ENCODE measurements at regions not wholly inside any gene's neighbourhood (a gene's known extent, or its start where the extent isn't known, plus 50 kb on each side); places are given as distances from the start of the nearest gene placed in this dataset.
"Not testable (repeated sequence)": the region's sequence is repeated elsewhere in the genome, so short reads cannot be mapped to it uniquely, and the experiment has no call there.

DNA sequence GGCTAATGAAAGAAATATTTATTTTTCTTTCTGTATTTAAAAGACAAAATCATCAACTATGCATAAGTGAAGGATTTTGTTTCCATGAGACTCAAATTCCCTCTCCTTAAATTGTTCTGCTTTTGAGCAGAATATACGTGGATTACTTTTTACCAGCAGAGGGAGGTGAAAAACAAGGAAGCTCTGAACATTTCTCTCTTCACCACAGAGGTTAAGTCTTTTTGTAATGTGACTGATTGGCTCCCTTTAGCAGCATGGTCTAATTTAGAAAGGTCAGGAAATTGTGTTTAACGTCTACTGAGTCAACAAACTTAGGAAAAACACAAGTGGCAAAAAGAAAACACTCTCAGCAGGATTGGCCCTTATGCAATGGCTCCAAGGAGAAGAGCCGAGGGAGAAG lies 55.1 kb upstream of the F9 start:
- no peak for DNase-seq (ENCODE audit: low spot score)

DNA sequence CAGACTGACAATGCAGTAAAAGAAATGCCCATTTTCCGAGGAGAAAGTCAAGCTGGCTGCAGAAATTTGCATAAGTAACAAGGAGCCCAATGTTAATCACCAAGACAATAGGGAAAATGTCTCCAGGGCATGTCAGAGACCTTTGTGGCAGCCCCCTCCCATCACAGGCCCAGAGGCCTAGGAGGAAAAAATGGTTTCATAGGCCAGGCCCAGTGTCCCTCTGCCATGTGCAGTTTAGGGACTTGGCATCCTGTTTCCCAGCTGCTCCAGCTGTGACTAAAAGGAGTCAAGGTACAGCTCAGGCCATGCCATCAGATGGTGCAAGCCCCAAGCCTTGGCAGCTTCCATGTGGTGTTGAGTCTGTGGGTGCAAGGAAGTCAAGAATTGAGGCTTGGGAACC lies 68.6 kb upstream of the F9 start:
- not testable (repeated sequence) for DNase-seq (ENCODE audit: low spot score)

GRCh38 chrX:139454743-139455142 lies 75.8 kb upstream of the F9 start:
- DNase-seq (ENCODE audit: low spot score) = no peak

- no peak for DNase-seq (ENCODE audit: low spot score)
Measured at GRCh38 chrX:139448996-139449395, 81.5 kb upstream of the F9 start.

DNA sequence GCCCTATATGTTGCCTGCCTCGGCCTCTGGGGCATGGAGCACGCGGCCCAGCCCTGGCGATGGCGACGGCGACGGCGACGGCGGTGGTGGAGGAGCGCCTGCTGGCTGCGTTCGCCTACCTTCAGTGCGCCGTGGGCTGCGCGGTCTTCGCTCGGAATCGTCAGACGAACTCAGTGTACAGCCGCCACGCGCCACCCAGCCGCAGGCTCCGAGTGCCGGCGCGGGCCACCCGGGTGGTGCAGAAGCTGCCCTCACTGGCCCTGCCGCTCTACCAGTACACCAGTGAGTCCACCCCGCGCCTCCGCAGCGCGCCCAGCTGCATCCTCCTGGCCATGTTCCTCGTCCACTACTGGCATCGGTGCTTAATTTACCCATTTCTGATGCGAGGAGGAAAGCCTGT lies 83.7 kb upstream of the F9 start:
- DNase-seq (ENCODE audit: low spot score) = no peak

DNA sequence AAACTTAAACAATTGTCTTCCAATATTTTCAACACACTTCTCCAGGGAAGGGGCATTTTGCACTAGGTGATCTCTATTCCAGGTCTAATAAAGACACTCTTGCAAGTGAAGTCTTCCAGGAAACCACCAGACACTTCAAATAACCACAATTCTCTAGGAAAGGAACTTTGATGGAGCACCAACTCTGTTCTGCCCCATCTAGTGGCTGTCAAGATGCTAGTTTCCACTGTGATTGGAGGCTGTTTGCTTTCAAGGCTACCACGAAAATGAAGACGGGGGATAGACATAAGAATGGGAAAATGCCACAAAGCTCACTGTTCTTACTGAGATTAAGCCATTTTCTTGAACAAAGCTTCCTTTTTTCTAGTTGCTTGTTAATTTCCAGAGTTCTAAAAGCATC lies 100.6 kb upstream of the F9 start:
- DNase-seq (ENCODE audit: low spot score) = no peak

- DNase-seq (ENCODE audit: low spot score) = no peak
Measured at GRCh38 chrX:139423186-139423585, 107.4 kb upstream of the F9 start.

GRCh38 chrX:139398258-139398657 lies 132.3 kb upstream of the F9 start:
- not testable (repeated sequence) for DNase-seq (ENCODE audit: low spot score)

- no peak for DNase-seq (ENCODE audit: low spot score)
Measured at GRCh38 chrX:139388254-139388653, 142.3 kb upstream of the F9 start.

- no peak for DNase-seq (ENCODE audit: low spot score)
Measured at GRCh38 chrX:139382529-139382928, 148.0 kb upstream of the F9 start.

DNA sequence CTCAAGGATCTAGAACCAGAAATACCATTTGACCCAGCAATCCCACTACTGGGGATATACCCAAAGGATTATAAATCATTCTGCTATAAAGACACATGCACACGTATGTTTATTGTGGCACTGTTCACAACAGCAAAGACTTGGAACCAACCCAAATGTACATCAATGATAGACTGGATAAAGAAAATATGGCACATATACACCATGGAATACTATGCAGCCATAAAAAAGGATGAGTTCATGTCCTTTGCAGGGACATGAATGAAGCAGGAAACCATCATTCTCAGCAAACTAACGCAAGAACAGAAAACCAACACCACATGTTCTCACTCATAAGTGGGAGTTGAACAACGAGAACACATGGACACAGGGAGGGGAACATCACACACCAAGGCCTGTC lies 154.0 kb upstream of the F9 start:
- not testable (repeated sequence) for DNase-seq (ENCODE audit: low spot score)

DNA sequence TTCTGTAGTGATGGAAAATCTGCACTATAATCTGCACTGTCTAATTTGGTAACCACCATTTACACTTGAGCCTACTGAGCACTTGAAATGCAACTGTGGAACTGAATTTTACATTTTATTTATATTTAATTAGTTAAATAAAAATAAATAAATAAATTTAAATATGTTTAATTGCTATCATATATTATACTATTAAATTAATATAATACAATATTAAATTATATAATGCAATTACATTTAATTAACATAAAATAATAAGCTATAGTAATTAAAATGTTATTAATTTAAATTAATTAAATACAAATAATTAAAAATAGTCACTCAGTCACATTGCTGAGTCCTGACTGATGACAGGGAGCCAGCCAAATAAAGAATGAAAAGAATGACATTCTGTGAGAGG lies 170.2 kb upstream of the F9 start:
- no peak for DNase-seq (ENCODE audit: low spot score)

DNA sequence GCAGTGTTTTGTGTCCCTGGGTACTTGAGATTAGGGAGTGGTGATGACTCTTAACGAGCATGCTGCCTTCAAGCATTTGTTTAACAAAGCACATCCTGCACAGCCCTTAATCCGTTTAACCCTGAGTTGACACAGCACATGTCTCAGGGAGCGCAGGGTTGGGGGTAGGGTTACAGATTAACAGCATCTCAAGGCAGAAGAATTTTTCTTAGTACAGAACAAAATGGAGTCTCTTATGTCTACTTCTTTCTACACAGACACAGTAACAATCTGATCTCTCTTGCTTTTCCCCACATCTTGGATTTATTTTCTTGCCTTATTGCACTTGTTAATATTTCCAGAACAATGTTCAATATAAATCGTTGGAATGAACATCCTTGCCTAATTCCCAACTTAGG lies 187.9 kb upstream of the F9 start:
- not testable (repeated sequence) for DNase-seq (ENCODE audit: low spot score)

GRCh38 chrX:139341855-139342593 lies 188.5 kb upstream of the F9 start:
- DNase-seq (ENCODE audit: low spot score) = not testable (repeated sequence)

DNA sequence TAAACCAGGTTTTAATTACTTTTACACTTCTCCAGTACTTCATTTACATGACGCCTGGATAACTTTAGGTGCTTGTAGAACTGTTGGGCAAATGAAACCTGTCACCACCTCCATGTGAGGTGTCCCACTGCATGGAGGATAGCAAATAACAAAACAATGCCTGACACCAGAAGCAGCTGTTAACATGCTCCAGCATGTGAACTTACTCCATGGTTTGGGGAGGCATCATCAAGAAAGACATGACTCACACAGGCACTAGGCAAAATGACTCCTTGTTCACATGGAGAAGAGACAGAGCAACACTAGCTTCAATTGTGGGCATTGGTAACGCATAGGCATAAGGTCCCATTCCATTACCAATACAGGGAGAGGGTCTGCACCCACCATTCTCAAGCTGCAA lies 198.1 kb upstream of the F9 start:
- no peak for DNase-seq (ENCODE audit: low spot score)

DNA sequence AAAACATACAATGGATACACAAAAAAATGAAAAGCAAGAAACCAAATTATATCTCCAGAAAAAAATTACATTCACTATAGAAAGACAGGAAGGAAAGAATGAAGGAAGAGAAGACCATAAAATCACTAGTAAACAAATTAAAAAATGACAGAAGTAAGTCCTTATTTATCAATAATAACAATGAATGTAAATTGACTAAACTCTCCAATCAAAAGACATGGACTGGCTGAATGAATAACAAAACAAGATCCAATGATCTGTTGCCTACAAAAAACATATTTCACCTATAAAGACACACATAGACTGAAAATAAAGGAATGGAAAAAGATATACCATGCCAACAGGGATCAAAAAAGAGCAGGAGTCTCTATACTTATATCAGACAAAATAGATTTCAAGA lies 203.2 kb upstream of the F9 start:
- DNase-seq (ENCODE audit: low spot score) = no peak

DNA sequence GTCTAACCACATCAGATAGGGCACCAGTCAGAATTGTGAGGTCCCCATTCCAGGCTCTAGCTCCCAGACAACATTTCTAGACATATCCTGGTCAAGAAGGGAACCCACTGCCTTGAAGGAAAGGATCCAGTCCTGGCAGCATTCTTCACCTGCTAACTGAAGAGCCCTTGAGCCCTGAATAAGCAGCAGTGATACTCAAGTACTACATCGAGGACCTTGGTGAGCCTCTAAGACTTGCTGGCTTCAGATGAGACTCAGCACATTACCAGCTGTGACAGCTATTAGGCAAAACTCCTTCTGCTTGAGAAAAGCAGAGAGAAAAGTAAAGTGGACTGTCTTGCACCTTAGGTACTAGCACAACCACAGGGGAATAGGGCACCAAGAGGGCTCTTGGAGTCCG lies 205.8 kb upstream of the F9 start:
- no peak for DNase-seq (ENCODE audit: low spot score)

GRCh38 chrX:139320661-139321354 lies 209.7 kb upstream of the F9 start:
- DNase-seq (ENCODE audit: low spot score) = not testable (repeated sequence)

- not testable (repeated sequence) for DNase-seq (ENCODE audit: low spot score)
Measured at GRCh38 chrX:139306675-139307074, 223.9 kb upstream of the F9 start.

- no peak for DNase-seq (ENCODE audit: low spot score)
Measured at GRCh38 chrX:139304471-139304870, 226.1 kb upstream of the F9 start.

DNA sequence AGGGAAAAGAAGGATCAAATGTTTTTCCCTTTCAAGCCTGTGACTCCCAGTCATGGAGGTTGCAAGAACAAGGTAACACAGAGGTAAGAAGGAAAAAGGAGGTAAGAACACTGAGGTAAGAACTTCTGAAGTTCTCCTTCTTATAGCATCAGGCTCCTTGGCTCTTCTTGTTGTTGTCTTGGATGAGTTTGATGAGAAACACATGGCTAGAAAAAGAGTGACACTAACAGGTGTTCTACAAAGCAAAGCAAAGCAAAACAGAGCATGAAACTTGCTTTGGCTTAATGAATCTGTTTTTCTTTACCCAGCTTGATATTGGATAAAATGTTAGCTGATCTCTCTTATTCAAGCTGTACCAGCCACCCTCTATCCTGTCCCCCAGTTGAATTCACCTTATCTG lies 231.2 kb upstream of the F9 start:
- no peak for DNase-seq (ENCODE audit: low spot score)

- DNase-seq (ENCODE audit: low spot score) = no peak
Measured at GRCh38 chrX:139298437-139298836, 232.1 kb upstream of the F9 start.

- no peak for DNase-seq (ENCODE audit: low spot score)
Measured at GRCh38 chrX:139297638-139298037, 232.9 kb upstream of the F9 start.

DNA sequence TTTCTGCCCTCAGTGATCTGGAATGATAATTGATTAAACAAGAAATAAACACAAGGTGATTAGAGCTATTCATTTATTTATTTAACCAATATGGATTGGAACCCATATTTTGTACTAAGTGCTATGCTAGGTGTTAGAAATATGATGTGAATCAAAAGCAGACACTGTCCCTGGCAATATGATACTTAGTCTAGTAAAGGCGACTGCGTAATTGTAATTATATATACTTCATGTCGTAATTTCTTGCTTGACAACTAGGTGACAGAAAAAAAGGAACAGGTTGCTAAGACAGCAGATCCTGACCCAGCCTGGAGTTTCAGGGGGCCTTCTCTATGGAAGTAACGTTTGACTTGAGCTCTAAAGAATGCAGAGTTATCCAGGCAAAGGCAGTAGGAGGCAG lies 236.5 kb upstream of the F9 start:
- DNase-seq (ENCODE audit: low spot score) = no peak

Measured in hepatic stellate cell (primary cell).